Aorta (tissue), 5 donors: ENCODE measurements at regions not wholly inside any gene's neighbourhood (a gene's known extent, or its start where the extent isn't known, plus 50 kb on each side); places are given as distances from the start of the nearest gene placed in this dataset.
A peak's percentile ranks its signal among the peaks of the same experiment; 100 is the strongest.

Source experiments
- ATAC-seq: fragments of 200-7000 bp; cut with Tn5 transposase; one replicate; pipeline ENCODE4 v1.9.1; 2022; ENCODE audit warnings: moderate library complexity; ENCODE audit not compliant: low FRiP score
- DNase-seq, 2 donors: peaks; one replicate each; pipeline ENCODE4 v3.0.0-alpha.2; 2020
- H3K27ac ChIP-seq, 2 donors: one replicate each; pipeline ENCODE4 v1.5.1; 2013; ENCODE audit warnings: low read length in 2 of 2, mild to moderate bottlenecking in 2 of 2, moderate library complexity in 2 of 2, control low read depth in 1 of 2, inconsistent platforms in 1 of 2, low read depth in 1 of 2
- H3K27me3 ChIP-seq, 2 donors: one replicate each; pipeline ENCODE4 v1.6.1; 2013; ENCODE audit warnings: control low read depth in 1 of 2, low read length in 1 of 2, mild to moderate bottlenecking in 1 of 2, moderate library complexity in 1 of 2; ENCODE audit not compliant: insufficient read depth in 2 of 2, control insufficient read depth in 1 of 2
- H3K36me3 ChIP-seq, 2 donors: one replicate each; pipeline ENCODE4 v1.6.1; 2013; ENCODE audit warnings: control low read depth in 1 of 2, low read length in 1 of 2, mild to moderate bottlenecking in 1 of 2; ENCODE audit not compliant: insufficient read depth in 2 of 2, control insufficient read depth in 1 of 2
- H3K4me1 ChIP-seq, 2 donors: one replicate each; pipeline ENCODE4 v1.6.1; 2013; ENCODE audit warnings: low read length in 2 of 2, control low read depth in 1 of 2, mild to moderate bottlenecking in 1 of 2, moderate library complexity in 1 of 2; ENCODE audit not compliant: insufficient read depth in 2 of 2, control insufficient read depth in 1 of 2
- H3K4me3 ChIP-seq, 2 donors: one replicate each; pipeline ENCODE4 v1.5.1; 2013; ENCODE audit warnings: low read length in 2 of 2, control low read depth in 1 of 2, mild to moderate bottlenecking in 1 of 2
- H3K9me3 ChIP-seq: one replicate; pipeline ENCODE4 v1.6.1; 2013; ENCODE audit warnings: mild to moderate bottlenecking, low read length; ENCODE audit not compliant: control insufficient read depth
- WGBS, 2 donors: extraction: QIAGEN DNeasy Blood & Tissue Kit; methylation state at CpG; one replicate each; pipeline ENCODE4 v1.1.7; 2013; 5-methylcytosine and 5-hydroxymethylcytosine counted together
- intact Hi-C, 2 donors: fragments of 100-400 bp; cut with DNase I; formaldehyde crosslinking; loops; one replicate each; pipeline versions ENCODE4 v1.14.2 to v1.15.0; 2022
- donor health status: healthy with polysubstance abuse.
- donor health status: Bipolar disorder and iron deficiency.
- donor health status: DM: no; HTN: no; CAD: no.
- donor health status: DM: no; HTN: no; CAD: no.
- donor health status: DM: yes; HTN: yes; CAD: no.

- Histone ChIP-seq H3K4me3 (no peak overlapping the region), H3K9me3 (no peaks in the 10 kb centered on the region), H3K27me3 (no peaks in the 10 kb centered on the region), H3K4me1 (peaks cover 8 to 15% of the 10 kb centered on the region in 2 donors), H3K36me3 (no peaks in the 10 kb centered on the region), H3K27ac (peak overlapping the region; percentile 54 to 74)
- 91 to 94% methylated on average over 11 of the region's 11 CpGs for WGBS, 2 donors
- intact Hi-C loops = no loop called here
- ATAC-seq (no peak), DNase-seq (no peak)
Measured at GRCh38 chr7:130918129-130919052, 184.4 kb upstream of the KLF14 start.

GRCh38 chr7:130919316-130920103 lies 185.5 kb upstream of the KLF14 start:
- 92 to 93% methylated on average over 2 of the region's 2 CpGs for WGBS, 2 donors
- H3K4me3 ChIP-seq = no peak overlapping the region
- no peak overlapping the region for H3K27ac ChIP-seq
- DNase-seq (no peak), ATAC-seq (no peak)
- intact Hi-C loops = loop anchor here in 1 of 2 donors (5.0 kb wide), 1 partner anchor 88 kb away; no protein-coding TSS in a partner anchor
- H3K9me3 ChIP-seq = no peaks in the 10 kb centered on the region
- no peaks in the 10 kb centered on the region for H3K36me3 ChIP-seq
- H3K4me1 ChIP-seq = peaks cover 8 to 15% of the 10 kb centered on the region in 2 donors
- no peaks in the 10 kb centered on the region for H3K27me3 ChIP-seq

GRCh38 chr7:130920122-130920521 lies 186.1 kb upstream of the KLF14 start:
- Histone ChIP-seq H3K27me3 (no peaks in the 10 kb centered on the region), H3K36me3 (no peaks in the 10 kb centered on the region), H3K4me1 (peaks cover 4 to 15% of the 10 kb centered on the region in 2 donors), H3K4me3 (no peak overlapping the region), H3K9me3 (no peaks in the 10 kb centered on the region), H3K27ac (peak overlapping the region; percentile 39 to 95)
- no peak for DNase-seq
- intact Hi-C loops = loop anchor here in 1 of 2 donors (5.0 kb wide), 1 partner anchor 87 kb away; no protein-coding TSS in a partner anchor
- no peak for ATAC-seq
- 65 to 67% methylated on average over 3 of the region's 3 CpGs for WGBS, 2 donors

- peak overlapping the region; percentile 91 to 95 for H3K27ac ChIP-seq
- H3K4me1 ChIP-seq = peaks cover 0 to 12% of the 10 kb centered on the region in 2 donors
- DNase-seq (peak; percentile 84 to 85), ATAC-seq (peak; percentile 89)
- H3K9me3 ChIP-seq = no peaks in the 10 kb centered on the region
- peak overlapping the region; percentile 15 to 61 for H3K4me3 ChIP-seq
- no peaks in the 10 kb centered on the region for H3K36me3 ChIP-seq
- intact Hi-C loops = loop anchor here in 1 of 2 donors (5.0 kb wide), 1 partner anchor 86 kb away; no protein-coding TSS in a partner anchor
- H3K27me3 ChIP-seq = no peaks in the 10 kb centered on the region
- WGBS, 2 donors = 3 to 6% methylated on average over 23 of the region's 23 CpGs
Measured at GRCh38 chr7:130921391-130922180, 187.6 kb upstream of the KLF14 start.

- H3K4me1 ChIP-seq = peaks cover 0 to 12% of the 10 kb centered on the region in 2 donors
- H3K36me3 ChIP-seq = no peaks in the 10 kb centered on the region
- H3K9me3 ChIP-seq = no peaks in the 10 kb centered on the region
- H3K27me3 ChIP-seq = no peaks in the 10 kb centered on the region
- WGBS, 2 donors = 51 to 62% methylated on average over 4 of the region's 4 CpGs
- H3K4me3 ChIP-seq = peak overlapping the region in 1 of 2 donors; percentile 55
- DNase-seq (no peak), ATAC-seq (no peak)
- intact Hi-C loops = loop anchor here in 1 of 2 donors (5.0 kb wide), 1 partner anchor 85 kb away; no protein-coding TSS in a partner anchor
- H3K27ac ChIP-seq = peak overlapping the region; percentile 91 to 95
Measured at GRCh38 chr7:130922206-130923112, 188.5 kb upstream of the KLF14 start.

GRCh38 chr7:130923365-130923764 lies 189.4 kb upstream of the KLF14 start:
- Histone ChIP-seq H3K36me3 (no peaks in the 10 kb centered on the region), H3K4me3 (no peak overlapping the region), H3K9me3 (no peaks in the 10 kb centered on the region), H3K4me1 (peaks cover 0 to 12% of the 10 kb centered on the region in 2 donors), H3K27me3 (no peaks in the 10 kb centered on the region), H3K27ac (no peak overlapping the region)
- 81 to 85% methylated on average over 4 of the region's 4 CpGs for WGBS, 2 donors
- no peak for ATAC-seq
- intact Hi-C loops = loop anchor here in 1 of 2 donors (5.0 kb wide), 1 partner anchor 84 kb away; no protein-coding TSS in a partner anchor
- DNase-seq = no peak

GRCh38 chr7:130923930-130924329 lies 189.9 kb upstream of the KLF14 start:
- intact Hi-C loops = loop anchor here in 1 of 2 donors (5.0 kb wide), 1 partner anchor 83 kb away; no protein-coding TSS in a partner anchor
- Histone ChIP-seq H3K27ac (peak overlapping the region in 1 of 2 donors; percentile 13), H3K27me3 (no peaks in the 10 kb centered on the region), H3K4me3 (no peak overlapping the region), H3K4me1 (peaks cover 0 to 12% of the 10 kb centered on the region in 2 donors), H3K36me3 (no peaks in the 10 kb centered on the region), H3K9me3 (no peaks in the 10 kb centered on the region)
- WGBS, 2 donors = 92 to 94% methylated on average over 5 of the region's 5 CpGs
- DNase-seq (no peak), ATAC-seq (no peak)
